Astrocyte of the spinal cord (primary cell): ENCODE measurements at regions not wholly inside any gene's neighbourhood (a gene's known extent, or its start where the extent isn't known, plus 50 kb on each side); places are given as distances from the start of the nearest gene placed in this dataset.

Experiments used
- DNase-seq: peaks from one replicate; pipeline ENCODE4 v3.0.0; 2011; ENCODE audit warnings: low read depth, low spot score
- H3K4me3 ChIP-seq: 2 replicates; pipeline ENCODE4 v1.5.1; 2011; ENCODE audit warnings: low read depth, mild to moderate bottlenecking, low read length, moderate library complexity
- CTCF ChIP-seq: IDR thresholded peaks from 2 replicates; pipeline ENCODE4 v1.5.1; 2012; ENCODE audit warnings: low read depth, mild to moderate bottlenecking, low read length, inconsistent platforms
- in situ Hi-C: cut with HindIII; loops from 2 replicates; pipeline ENCODE4 v1.10.0; 2017; ENCODE audit warnings: low sequenced_read_pairs

GRCh38 chr7:136290351-136290750 is 313.2 kb upstream of the MTPN start:
- no peak overlapping the region for H3K4me3 ChIP-seq
- DNase-seq: no peak
- in situ Hi-C loops: no loop called here
- TF ChIP-seq CTCF: no peak

DNA sequence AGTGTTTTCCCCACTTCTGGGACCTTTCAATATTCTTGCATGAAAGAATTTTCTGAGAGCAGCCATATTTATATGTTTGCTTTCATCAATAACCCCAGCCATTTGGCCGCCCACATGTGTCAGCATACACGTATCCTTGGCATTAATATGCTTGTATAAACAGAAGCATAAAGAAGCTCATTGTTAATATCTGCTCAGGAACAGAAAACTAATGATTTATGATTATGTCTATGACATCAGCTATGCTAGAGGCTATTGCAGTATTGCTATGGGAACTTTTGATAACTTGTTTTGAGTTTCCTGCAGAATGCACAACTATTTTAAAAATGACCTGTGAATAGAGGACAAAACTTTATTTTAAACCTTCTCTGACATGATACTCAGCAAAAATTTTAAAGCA is 300.9 kb upstream of the MTPN start:
- DNase-seq: no peak
- no peak overlapping the region for H3K4me3 ChIP-seq
- TF ChIP-seq CTCF: no peak
- in situ Hi-C loops: no loop called here

DNA sequence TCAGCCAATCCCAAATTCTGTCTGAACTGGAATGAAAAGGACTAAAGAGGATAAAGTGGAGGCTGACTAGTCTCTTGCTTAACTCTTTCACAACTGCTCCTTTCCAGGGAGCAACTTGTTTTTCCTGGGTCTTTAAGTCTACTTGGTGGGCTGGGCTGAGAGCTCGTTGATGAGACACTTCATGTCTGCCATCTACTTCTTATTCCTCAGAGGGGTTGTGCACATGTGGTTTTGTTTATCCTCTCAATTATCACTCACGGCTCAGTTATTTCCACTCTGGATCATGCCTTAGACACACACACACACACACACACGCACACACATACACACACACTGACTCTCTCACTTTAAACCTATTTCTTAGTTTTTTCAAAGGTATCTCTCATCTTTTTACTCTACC is 298.6 kb upstream of the MTPN start:
- in situ Hi-C loops: no loop called here
- no peak for DNase-seq

GRCh38 chr7:136274636-136275345 is 297.6 kb upstream of the MTPN start:
- H3K4me3 ChIP-seq: no peak overlapping the region
- no peak for TF ChIP-seq CTCF
- DNase-seq: no peak
- in situ Hi-C loops: no loop called here

More for the DNA sequence above, 298.6 kb upstream of the MTPN start:
- no peak overlapping the region for H3K4me3 ChIP-seq
- no peak for TF ChIP-seq CTCF

DNA sequence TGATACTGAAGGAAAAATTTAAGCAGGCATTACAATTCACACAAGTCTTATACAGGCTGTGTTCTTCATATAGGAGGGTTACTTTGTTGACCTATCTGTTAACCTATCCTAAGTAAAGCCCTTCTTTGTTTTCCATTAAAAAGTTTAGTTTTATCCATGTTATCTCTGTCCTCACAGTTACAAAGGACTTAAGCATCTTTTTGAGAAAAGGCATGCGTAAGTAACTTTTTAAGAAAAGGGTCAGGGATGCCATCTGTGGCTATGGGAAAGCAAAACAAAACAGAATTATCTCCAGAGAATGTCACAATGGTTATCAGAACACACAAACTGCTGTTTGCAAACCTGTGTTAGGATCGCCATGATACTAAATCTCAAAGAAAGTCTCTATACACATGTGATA is 295.8 kb upstream of the MTPN start:
- in situ Hi-C loops: no loop called here
- no peak overlapping the region for H3K4me3 ChIP-seq
- TF ChIP-seq CTCF: no peak
- DNase-seq: no peak

DNA sequence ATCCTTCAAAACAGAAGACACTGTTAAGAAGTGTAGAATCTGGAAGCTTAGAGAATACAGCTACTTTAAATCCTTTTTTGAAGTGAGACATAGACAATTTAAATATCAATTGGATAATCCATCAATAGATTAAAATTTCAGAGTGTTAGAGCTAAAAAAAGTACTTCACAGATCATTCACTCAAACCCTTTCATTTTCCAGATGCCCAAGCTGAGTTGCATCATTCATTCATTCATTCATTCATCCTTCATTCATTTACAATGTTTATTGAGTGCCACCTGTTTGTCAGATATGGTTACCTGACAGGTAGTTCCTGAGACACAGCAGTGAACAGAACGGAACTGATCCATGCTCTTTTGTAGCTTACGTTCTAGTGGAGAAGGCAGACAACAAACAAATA is 290.7 kb upstream of the MTPN start:
- DNase-seq: no peak
- H3K4me3 ChIP-seq: no peak overlapping the region
- TF ChIP-seq CTCF: no peak
- in situ Hi-C loops: no loop called here
